ENCODE measurements at regions not wholly inside any gene's neighbourhood (a gene's known extent, or its start where the extent isn't known, plus 50 kb on each side); places are given as distances from the start of the nearest gene placed in this dataset.

DNA sequence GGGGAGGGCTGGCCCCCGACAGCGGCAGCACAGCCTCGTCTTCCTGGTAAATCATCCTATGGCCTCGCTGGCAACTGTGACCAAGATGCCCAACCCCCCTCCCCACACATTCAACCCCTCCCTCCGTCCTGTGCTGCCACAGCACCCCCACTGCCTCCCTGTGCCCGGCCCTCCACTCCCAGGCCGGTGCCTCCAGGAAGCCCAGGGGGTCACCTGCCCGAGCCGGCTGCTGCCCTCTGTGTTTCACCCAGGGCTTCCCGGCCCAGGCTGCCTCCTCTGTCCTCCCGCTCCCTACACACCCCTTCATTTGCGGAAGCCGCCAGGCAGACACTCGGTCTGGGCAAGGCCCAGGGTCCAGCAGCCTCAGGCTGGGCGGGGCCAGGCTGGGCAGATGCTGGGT lies 188.6 kb downstream of the RBFOX3 start:
- no peak overlapping the region for H3K4me3 ChIP-seq (ENCODE audit: control insufficient read depth in 2 of 3, extremely low read depth in 1 of 3, insufficient read depth in 2 of 3, low read depth in 1 of 3, low read length in 3 of 3)
- dilution Hi-C loops (cut with MboI; ENCODE audit: extremely low pct_ligation_motif_present, low sequenced_read_pairs), result no loop called here
- peaks cover 7% of the 10 kb centered on the region for H3K27me3 ChIP-seq (ENCODE audit: control insufficient read depth, extremely low read depth, insufficient read depth, low read length)
- no peaks in the 10 kb centered on the region for H3K36me3 ChIP-seq (ENCODE audit: control insufficient read depth in 2 of 2, extremely low read depth in 1 of 2, insufficient read depth in 2 of 2, low read length in 2 of 2)
- H3K4me1 ChIP-seq (ENCODE audit: control insufficient read depth, extremely low read depth, insufficient read depth, low read length), result no peaks in the 10 kb centered on the region
- H4K20me1 ChIP-seq (ENCODE audit: control insufficient read depth, extremely low read depth, insufficient read depth, low read length), result no peaks in the 10 kb centered on the region
- no peaks in the 10 kb centered on the region for H3K9me3 ChIP-seq (ENCODE audit: control insufficient read depth, low read depth, low read length)
- H3K4me2 ChIP-seq (ENCODE audit: control insufficient read depth, extremely low read depth, insufficient read depth, low read depth, low read length), result no peak overlapping the region
- FAIRE-seq (no peak), DNase-seq (ENCODE audit: low read depth, low spot score) (no peak)
- H3K79me2 ChIP-seq (ENCODE audit: control insufficient read depth, insufficient read depth, low read length), result no peaks in the 10 kb centered on the region
- no peak overlapping the region for H3K9ac ChIP-seq (ENCODE audit: control insufficient read depth, extremely low read depth, insufficient read depth, low read length)
- no peak overlapping the region for H2AFZ ChIP-seq (ENCODE audit: control insufficient read depth, low read length)
- H3K9me1 ChIP-seq (ENCODE audit: control insufficient read depth, extremely low read depth, insufficient read depth, low read length), result no peaks in the 10 kb centered on the region
- no peak overlapping the region for H3K27ac ChIP-seq (ENCODE audit: control insufficient read depth, insufficient read depth, low read length)
- no peak for TF ChIP-seq EZH2 (IDR thresholded peaks at IDR 0.05; ENCODE audit: low read length)
- TF ChIP-seq, protein P1, sequence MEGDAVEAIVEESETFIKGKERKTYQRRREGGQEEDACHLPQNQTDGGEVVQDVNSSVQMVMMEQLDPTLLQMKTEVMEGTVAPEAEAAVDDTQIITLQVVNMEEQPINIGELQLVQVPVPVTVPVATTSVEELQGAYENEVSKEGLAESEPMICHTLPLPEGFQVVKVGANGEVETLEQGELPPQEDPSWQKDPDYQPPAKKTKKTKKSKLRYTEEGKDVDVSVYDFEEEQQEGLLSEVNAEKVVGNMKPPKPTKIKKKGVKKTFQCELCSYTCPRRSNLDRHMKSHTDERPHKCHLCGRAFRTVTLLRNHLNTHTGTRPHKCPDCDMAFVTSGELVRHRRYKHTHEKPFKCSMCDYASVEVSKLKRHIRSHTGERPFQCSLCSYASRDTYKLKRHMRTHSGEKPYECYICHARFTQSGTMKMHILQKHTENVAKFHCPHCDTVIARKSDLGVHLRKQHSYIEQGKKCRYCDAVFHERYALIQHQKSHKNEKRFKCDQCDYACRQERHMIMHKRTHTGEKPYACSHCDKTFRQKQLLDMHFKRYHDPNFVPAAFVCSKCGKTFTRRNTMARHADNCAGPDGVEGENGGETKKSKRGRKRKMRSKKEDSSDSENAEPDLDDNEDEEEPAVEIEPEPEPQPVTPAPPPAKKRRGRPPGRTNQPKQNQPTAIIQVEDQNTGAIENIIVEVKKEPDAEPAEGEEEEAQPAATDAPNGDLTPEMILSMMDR (optimal IDR thresholded peaks at IDR 0.05 in 1 of 3, IDR thresholded peaks at IDR 0.05 in 1 of 3, conservative IDR thresholded peaks at IDR 0.05 in 1 of 3; ENCODE audit: extremely low read depth in 1 of 3, insufficient read depth in 2 of 3, low read length in 3 of 3), result no peak

DNA sequence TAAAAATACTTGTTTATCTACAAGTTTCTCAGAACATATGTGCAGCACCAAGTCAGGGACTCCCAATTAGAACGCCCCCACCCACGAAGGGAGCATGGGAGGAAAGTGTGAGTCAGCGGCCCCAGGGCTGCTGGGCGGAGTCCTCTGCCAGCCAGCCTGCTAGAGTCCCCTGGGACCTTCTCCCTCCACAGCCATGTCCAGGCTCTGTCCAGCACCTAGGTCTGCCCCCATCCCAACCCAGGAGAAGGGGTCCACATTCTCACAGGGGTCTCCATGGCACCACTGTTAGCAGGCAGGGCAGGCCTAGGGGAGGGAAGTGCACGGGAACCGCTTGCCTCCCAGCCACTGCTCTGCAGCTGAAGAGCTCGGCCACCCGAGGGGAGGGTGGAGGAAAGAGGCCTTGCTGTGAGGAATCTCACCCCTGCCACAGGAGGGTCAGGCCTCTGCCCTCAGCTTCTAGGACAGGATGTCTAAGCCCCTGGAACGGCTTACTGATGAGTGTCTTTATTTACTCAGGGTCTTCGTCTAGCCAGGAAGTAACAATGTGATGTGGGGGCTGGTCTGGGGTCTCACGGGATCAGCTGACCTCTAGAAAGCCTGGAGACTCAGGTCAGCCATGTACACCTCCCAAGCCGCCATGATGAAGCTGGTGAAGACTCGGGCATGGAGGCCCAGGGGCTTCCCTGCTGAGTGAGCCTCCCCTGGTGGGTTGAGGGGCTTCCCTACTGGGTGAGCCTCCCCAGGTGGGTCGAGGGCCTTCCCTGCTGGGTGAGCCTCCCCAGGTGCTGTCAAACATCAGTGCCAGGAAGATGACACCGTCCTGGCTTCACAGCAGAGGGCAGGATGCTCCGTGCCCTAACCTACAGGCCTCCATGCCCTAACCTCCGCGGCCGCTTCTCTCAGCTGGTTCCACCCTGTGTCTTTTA lies 190.3 kb downstream of the RBFOX3 start:
- H3K27ac ChIP-seq (ENCODE audit: control insufficient read depth, insufficient read depth, low read length), result no peak overlapping the region
- no peak overlapping the region for H2AFZ ChIP-seq (ENCODE audit: control insufficient read depth, low read length)
- no peak overlapping the region for H3K9ac ChIP-seq (ENCODE audit: control insufficient read depth, extremely low read depth, insufficient read depth, low read length)
- no peaks in the 10 kb centered on the region for H3K9me1 ChIP-seq (ENCODE audit: control insufficient read depth, extremely low read depth, insufficient read depth, low read length)
- DNase-seq (ENCODE audit: low read depth, low spot score) (no peak), FAIRE-seq (no peak)
- no peak overlapping the region for H3K4me3 ChIP-seq (ENCODE audit: control insufficient read depth in 2 of 3, extremely low read depth in 1 of 3, insufficient read depth in 2 of 3, low read depth in 1 of 3, low read length in 3 of 3)
- dilution Hi-C loops (cut with MboI; ENCODE audit: extremely low pct_ligation_motif_present, low sequenced_read_pairs), result no loop called here
- H3K27me3 ChIP-seq (ENCODE audit: control insufficient read depth, extremely low read depth, insufficient read depth, low read length), result peaks cover 14% of the 10 kb centered on the region
- no peaks in the 10 kb centered on the region for H3K9me3 ChIP-seq (ENCODE audit: control insufficient read depth, low read depth, low read length)
- H3K4me2 ChIP-seq (ENCODE audit: control insufficient read depth, extremely low read depth, insufficient read depth, low read depth, low read length), result no peak overlapping the region
- no peaks in the 10 kb centered on the region for H4K20me1 ChIP-seq (ENCODE audit: control insufficient read depth, extremely low read depth, insufficient read depth, low read length)
- H3K79me2 ChIP-seq (ENCODE audit: control insufficient read depth, insufficient read depth, low read length), result no peaks in the 10 kb centered on the region
- TF ChIP-seq, protein P1 (optimal IDR thresholded peaks at IDR 0.05 in 1 of 3, IDR thresholded peaks at IDR 0.05 in 1 of 3, conservative IDR thresholded peaks at IDR 0.05 in 1 of 3; ENCODE audit: extremely low read depth in 1 of 3, insufficient read depth in 2 of 3, low read length in 3 of 3), result no peak
- H3K4me1 ChIP-seq (ENCODE audit: control insufficient read depth, extremely low read depth, insufficient read depth, low read length), result no peaks in the 10 kb centered on the region
- H3K36me3 ChIP-seq (ENCODE audit: control insufficient read depth in 2 of 2, extremely low read depth in 1 of 2, insufficient read depth in 2 of 2, low read length in 2 of 2), result no peaks in the 10 kb centered on the region

Data from keratinocyte (primary cell).